GM12865 (cell line): ENCODE measurements at regions not wholly inside any gene's neighbourhood (a gene's known extent, or its start where the extent isn't known, plus 50 kb on each side); places are given as distances from the start of the nearest gene placed in this dataset.
A peak's percentile ranks its signal among the peaks of the same experiment; 100 is the strongest.

Experiments used
- DNase-seq: peaks from one replicate; pipeline ENCODE4 v3.0.0; 2010; ENCODE audit warnings: low read depth
- H3K4me3 ChIP-seq: 2 replicates; pipeline ENCODE4 v1.5.1; 2011; ENCODE audit warnings: mild to moderate bottlenecking, low read depth, low read length, control low read depth
- CTCF ChIP-seq: IDR thresholded peaks from 2 replicates; pipeline ENCODE4 v1.5.1; 2011; ENCODE audit warnings: low read length, control low read depth, low read depth, inconsistent platforms; ENCODE audit not compliant: insufficient read depth; ENCODE audit errors: missing control alignments

- H3K4me3 ChIP-seq, result no peak overlapping the region
- TF ChIP-seq CTCF, result no peak
- no peak for DNase-seq
Measured at GRCh38 chr13:52975969-52976368, 52.6 kb upstream of the OLFM4 start.

- DNase-seq, result no peak
- TF ChIP-seq CTCF, result no peak
- H3K4me3 ChIP-seq, result no peak overlapping the region
Measured at GRCh38 chr13:52975161-52975560, 53.5 kb upstream of the OLFM4 start.

GRCh38 chr13:52974711-52975110 is 53.9 kb upstream of the OLFM4 start:
- no peak overlapping the region for H3K4me3 ChIP-seq
- no peak for TF ChIP-seq CTCF
- DNase-seq, result no peak

GRCh38 chr13:52969373-52969772 is 59.2 kb upstream of the OLFM4 start:
- no peak for DNase-seq
- no peak overlapping the region for H3K4me3 ChIP-seq
- TF ChIP-seq CTCF, result no peak

GRCh38 chr13:52968074-52968700 is 60.4 kb upstream of the OLFM4 start:
- peak; percentile 82 for DNase-seq
- peak; percentile 99 for TF ChIP-seq CTCF
- H3K4me3 ChIP-seq, result no peak overlapping the region

- H3K4me3 ChIP-seq, result no peak overlapping the region
- TF ChIP-seq CTCF, result no peak
- DNase-seq, result no peak
Measured at GRCh38 chr13:52961987-52962386, 66.6 kb upstream of the OLFM4 start.

- DNase-seq, result peak; percentile 9
- TF ChIP-seq CTCF, result no peak
Measured at GRCh38 chr13:52961256-52961910, 67.2 kb upstream of the OLFM4 start.

More at GRCh38 chr13:52961256-52961910, 67.2 kb upstream of the OLFM4 start:
- H3K4me3 ChIP-seq, result no peak overlapping the region
